CD14-positive monocyte (primary cell): ENCODE measurements at regions not wholly inside any gene's neighbourhood (a gene's known extent, or its start where the extent isn't known, plus 50 kb on each side); places are given as distances from the start of the nearest gene placed in this dataset.

Experiments
- DNase-seq, 3 donors: peaks; one replicate each; pipeline ENCODE4 v3.0.0-alpha.2; 2011 to 2022
- H2AFZ ChIP-seq: 2 replicates; pipeline ENCODE4 v1.6.0; 2012; ENCODE audit warnings: mild to moderate bottlenecking, low read depth, low read length, inconsistent platforms; ENCODE audit not compliant: insufficient read depth, poor library complexity, severe bottlenecking
- H3K27ac ChIP-seq, 2 donors: 1 replicate in 1 of 2; 2 replicates in 1 of 2; pipeline ENCODE4 v1.5.1; 2012 to 2013; ENCODE audit warnings: low read length in 2 of 2, control low read depth in 1 of 2, inconsistent platforms in 1 of 2, low read depth in 1 of 2, mild to moderate bottlenecking in 1 of 2
- H3K27me3 ChIP-seq, 2 donors: one replicate each; pipeline versions ENCODE4 v1.6.0 to v1.6.1; 2011 to 2013; ENCODE audit warnings: low read length in 2 of 2; ENCODE audit not compliant: control insufficient read depth in 2 of 2, insufficient read depth in 2 of 2
- H3K36me3 ChIP-seq, 2 donors: replicated peaks in 1 of 2; 1 replicate in 1 of 2; 2 replicates in 1 of 2; pipeline versions ENCODE4 v1.5.1 to v1.6.1; 2012 to 2013; ENCODE audit warnings: low read length in 2 of 2, control low read depth in 1 of 2, inconsistent platforms in 1 of 2, mild to moderate bottlenecking in 1 of 2; ENCODE audit not compliant: insufficient read depth in 2 of 2, control insufficient read depth in 1 of 2
- H3K4me1 ChIP-seq, 2 donors: 1 replicate in 1 of 2; 2 replicates in 1 of 2; pipeline versions ENCODE4 v1.5.1 to v1.6.1; 2012 to 2013; ENCODE audit warnings: low read length in 2 of 2, control low read depth in 1 of 2, inconsistent platforms in 1 of 2, mild to moderate bottlenecking in 1 of 2, moderate library complexity in 1 of 2; ENCODE audit not compliant: insufficient read depth in 2 of 2, control insufficient read depth in 1 of 2
- H3K4me2 ChIP-seq: replicated peaks from 2 replicates; pipeline ENCODE3; 2012; ENCODE audit warnings: low read length, moderate library complexity, mild to moderate bottlenecking; ENCODE audit not compliant: poor library complexity, severe bottlenecking; ENCODE audit errors: extremely low read depth
- H3K4me3 ChIP-seq, 3 experiments: fragments of 200-600 bp in 1 of 3; sonication (generic) in 1 of 3; replicated peaks in 1 of 3; 1 replicate in 2 of 3; 2 replicates in 1 of 3; pipeline ENCODE4 v1.5.1; 2011 to 2013; ENCODE audit warnings: low read length in 3 of 3, mild to moderate bottlenecking in 3 of 3, control low read depth in 2 of 3, low read depth in 2 of 3, inconsistent platforms in 1 of 3, moderate library complexity in 1 of 3
- H3K79me2 ChIP-seq: 2 replicates; pipeline ENCODE4 v1.6.0; 2012; ENCODE audit warnings: mild to moderate bottlenecking, control low read depth, inconsistent platforms, low read length, moderate library complexity; ENCODE audit not compliant: insufficient read depth
- H3K9ac ChIP-seq: 2 replicates; pipeline ENCODE4 v1.6.0; 2017; ENCODE audit warnings: low read length, mild to moderate bottlenecking; ENCODE audit not compliant: insufficient read depth, poor library complexity, severe bottlenecking
- H3K9me3 ChIP-seq, 2 donors: replicated peaks in 1 of 2; 1 replicate in 1 of 2; 2 replicates in 1 of 2; pipeline versions ENCODE4 v1.5.1 to v1.6.1; 2012 to 2013; ENCODE audit warnings: low read length in 2 of 2, control low read depth in 1 of 2; ENCODE audit not compliant: control insufficient read depth in 1 of 2, insufficient read depth in 1 of 2
- H4K20me1 ChIP-seq: 2 replicates; pipeline ENCODE4 v1.6.0; 2012; ENCODE audit warnings: mild to moderate bottlenecking, low read length, control low read depth, moderate library complexity; ENCODE audit not compliant: insufficient read depth
- H3K27ac Mint-ChIP-seq, 7 donors: one replicate each; pipeline ENCODE4 v1.8.0; 2020; ENCODE audit warnings: mild to moderate bottlenecking in 7 of 7, mixed read lengths in 7 of 7, moderate library complexity in 6 of 7, inconsistent platforms in 2 of 7
- H3K27me3 Mint-ChIP-seq, 3 donors: one replicate each; pipeline ENCODE4 v1.8.0; 2021 to 2022; ENCODE audit warnings: low read depth in 3 of 3, mild to moderate bottlenecking in 3 of 3, mixed read lengths in 3 of 3, moderate library complexity in 3 of 3, inconsistent platforms in 1 of 3
- H3K36me3 Mint-ChIP-seq, 2 donors: one replicate each; pipeline ENCODE4 v1.8.0; 2020; ENCODE audit warnings: mixed read lengths in 2 of 2, inconsistent platforms in 1 of 2, mild to moderate bottlenecking in 1 of 2
- H3K4me1 Mint-ChIP-seq: one replicate; pipeline ENCODE4 v1.8.0; 2020; ENCODE audit warnings: mild to moderate bottlenecking, mixed read lengths
- H3K4me3 Mint-ChIP-seq, 2 donors: one replicate each; pipeline ENCODE4 v1.8.0; 2020; ENCODE audit warnings: mild to moderate bottlenecking in 2 of 2, mixed read lengths in 2 of 2, moderate library complexity in 1 of 2
- H3K9me3 Mint-ChIP-seq, 7 donors: one replicate each; pipeline ENCODE4 v1.8.0; 2020 to 2022; ENCODE audit warnings: mixed read lengths in 7 of 7, mild to moderate bottlenecking in 6 of 7, moderate library complexity in 6 of 7, inconsistent platforms in 2 of 7
- CTCF ChIP-seq: fragments of 200-600 bp; IDR thresholded peaks from one replicate; pipeline ENCODE4 v1.8.0; 2022; ENCODE audit warnings: antibody characterized with exemption, mild to moderate bottlenecking
- whole genome bisulfite sequencing: methylation state at CpG from one replicate; pipeline ENCODE4 v1.1.5; 2013; ENCODE audit warnings: missing lambda C conversion rate; ENCODE audit not compliant: insufficient coverage; 5-methylcytosine and 5-hydroxymethylcytosine counted together
- intact Hi-C, 2 donors: fragments of 100-400 bp; cut with micrococcal nuclease; formaldehyde crosslinking; loops; one replicate each; pipeline versions ENCODE4 v1.15.0 to v1.15.1; 2023

GRCh38 chr9:129442803-129443511 is 177.9 kb downstream of the C9orf50 start:
- Histone ChIP-seq H3K79me2 (no peaks in the 10 kb centered on the region), H3K4me2 (no peak overlapping the region), H3K4me3 (no peak overlapping the region), H3K27ac (no peak overlapping the region), H2AFZ (no peak overlapping the region), H3K9me3 (peaks cover 7 to 15% of the 10 kb centered on the region in 2 donors), H3K27me3 (peaks cover 0 to 12% of the 10 kb centered on the region in 2 donors), H3K36me3 (no peaks in the 10 kb centered on the region), H3K4me1 (peaks cover 9 to 13% of the 10 kb centered on the region in 2 donors), H3K9ac (no peak overlapping the region), H4K20me1 (no peaks in the 10 kb centered on the region)
- Mint-ChIP-seq H3K36me3 (peaks cover 5 to 7% of the 10 kb centered on the region in 2 donors), H3K9me3 (peaks cover 3 to 25% (median 16%) of the 10 kb centered on the region in 7 donors), H3K4me1 (peaks cover 14% of the 10 kb centered on the region), H3K4me3 (no peak overlapping the region), H3K27ac (peak overlapping the region in 1 of 7 donors; percentile 69), H3K27me3 (peaks cover 33 to 35% (median 34%) of the 10 kb centered on the region in 3 donors)
- no peak for DNase-seq
- intact Hi-C loops, result loop anchor here in 1 of 2 donors (10.0 kb wide), 1 partner anchor 62 kb away; no protein-coding TSS in a partner anchor
- 69% methylated on average over 10 of the region's 13 CpGs for WGBS
- no peak for TF ChIP-seq CTCF

- Mint-ChIP-seq H3K4me3 (no peak overlapping the region), H3K27ac (no peak overlapping the region), H3K27me3 (peaks cover 40 to 45% (median 44%) of the 10 kb centered on the region in 3 donors), H3K9me3 (peaks cover 2 to 26% (median 18%) of the 10 kb centered on the region in 7 donors), H3K4me1 (peaks cover 22% of the 10 kb centered on the region), H3K36me3 (peaks cover 8 to 9% of the 10 kb centered on the region in 2 donors)
- Histone ChIP-seq H3K9me3 (peaks cover 5 to 12% of the 10 kb centered on the region in 2 donors), H3K4me2 (no peak overlapping the region), H3K36me3 (no peaks in the 10 kb centered on the region), H3K79me2 (no peaks in the 10 kb centered on the region), H3K4me3 (no peak overlapping the region), H3K27ac (no peak overlapping the region), H4K20me1 (no peaks in the 10 kb centered on the region), H3K27me3 (peaks cover 4 to 23% of the 10 kb centered on the region in 2 donors), H3K4me1 (peaks cover 20 to 24% of the 10 kb centered on the region in 2 donors), H2AFZ (no peak overlapping the region), H3K9ac (no peak overlapping the region)
- TF ChIP-seq CTCF, result no peak
- intact Hi-C loops, result loop anchor here in 1 of 2 donors (10.0 kb wide), 1 partner anchor 63 kb away; no protein-coding TSS in a partner anchor
- 80% methylated on average over 4 of the region's 7 CpGs for WGBS
- no peak for DNase-seq
Observed at GRCh38 chr9:129441852-129442251, 179.0 kb downstream of the C9orf50 start.
